Activated CD4-positive, alpha-beta T cell treated with anti-CD3 and anti-CD28 coated beads for 48 hours (primary cell): ENCODE measurements at regions not wholly inside any gene's neighbourhood (a gene's known extent, or its start where the extent isn't known, plus 50 kb on each side); places are given as distances from the start of the nearest gene placed in this dataset.
"Not testable (repeated sequence)": the region's sequence is repeated elsewhere in the genome, so short reads cannot be mapped to it uniquely, and the experiment has no call there.

Experiments
- DNase-seq: peaks from one replicate; pipeline ENCODE4 v3.0.0-alpha.2; 2020

DNA sequence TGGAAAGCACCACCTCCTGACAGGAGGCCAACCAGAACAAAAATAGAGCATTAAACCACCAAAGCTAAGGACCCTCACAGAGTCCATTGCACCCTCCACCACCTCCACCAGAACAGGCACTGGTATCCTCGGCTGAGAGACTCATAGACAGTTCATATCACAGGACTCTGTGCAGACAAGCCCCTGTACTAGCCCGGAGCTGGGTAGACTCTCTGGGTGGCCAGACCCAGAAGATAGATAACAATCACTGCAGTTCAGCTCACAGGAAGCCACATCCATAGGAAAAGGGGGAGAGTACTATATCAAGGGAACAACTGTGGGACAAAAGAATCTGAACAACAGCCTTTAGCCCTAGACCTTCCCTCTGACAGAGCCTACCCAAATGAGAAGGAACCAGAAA is 67.4 kb upstream of the SSTR4 start:
- not testable (repeated sequence) for DNase-seq

DNA sequence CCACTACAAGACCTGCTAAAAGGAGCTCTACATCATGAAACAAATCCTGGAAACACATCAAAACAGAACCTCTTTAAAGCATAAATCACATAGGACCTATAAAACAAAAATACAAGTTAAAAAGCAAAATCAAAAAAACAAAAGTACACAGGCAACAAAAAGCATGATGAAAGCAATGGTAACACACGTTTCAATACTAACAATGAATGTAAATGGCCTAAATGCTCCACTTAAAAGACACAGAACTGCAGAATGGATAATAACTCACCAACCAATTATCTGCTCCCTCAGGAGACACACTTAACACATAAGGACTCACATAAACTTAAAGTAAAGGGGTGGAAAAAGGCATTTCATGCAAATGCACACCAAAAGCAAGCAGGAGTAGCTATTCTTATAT is 66.1 kb upstream of the SSTR4 start:
- not testable (repeated sequence) for DNase-seq

GRCh38 chr20:22971077-22971476 is 64.0 kb upstream of the SSTR4 start:
- not testable (repeated sequence) for DNase-seq

- DNase-seq: no peak
Measured at GRCh38 chr20:22974354-22974753, 60.8 kb upstream of the SSTR4 start.

GRCh38 chr20:22977047-22977785 is 57.9 kb upstream of the SSTR4 start:
- DNase-seq: no peak

DNA sequence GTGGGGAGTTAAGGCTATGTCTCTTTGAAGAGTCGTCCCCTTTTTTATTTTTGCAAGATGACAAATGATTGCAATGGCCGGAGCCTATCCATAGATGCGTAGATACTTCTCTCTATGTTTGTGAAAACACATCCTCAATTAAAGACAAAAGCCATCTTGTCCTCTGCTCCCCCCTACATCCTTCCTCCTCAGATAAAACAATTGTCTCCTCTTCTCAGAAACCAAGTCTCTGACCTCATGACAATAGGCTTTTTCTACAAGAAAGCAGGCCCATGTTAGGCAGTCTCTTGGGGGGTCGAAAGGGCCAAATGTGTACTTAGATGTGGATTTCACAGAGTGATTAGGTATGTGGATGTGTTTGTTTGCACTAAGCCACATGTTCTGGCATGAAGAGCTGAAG is 51.1 kb upstream of the SSTR4 start:
- DNase-seq: no peak

- no peak for DNase-seq
Measured at GRCh38 chr20:22984606-22985005, 50.5 kb upstream of the SSTR4 start.

DNA sequence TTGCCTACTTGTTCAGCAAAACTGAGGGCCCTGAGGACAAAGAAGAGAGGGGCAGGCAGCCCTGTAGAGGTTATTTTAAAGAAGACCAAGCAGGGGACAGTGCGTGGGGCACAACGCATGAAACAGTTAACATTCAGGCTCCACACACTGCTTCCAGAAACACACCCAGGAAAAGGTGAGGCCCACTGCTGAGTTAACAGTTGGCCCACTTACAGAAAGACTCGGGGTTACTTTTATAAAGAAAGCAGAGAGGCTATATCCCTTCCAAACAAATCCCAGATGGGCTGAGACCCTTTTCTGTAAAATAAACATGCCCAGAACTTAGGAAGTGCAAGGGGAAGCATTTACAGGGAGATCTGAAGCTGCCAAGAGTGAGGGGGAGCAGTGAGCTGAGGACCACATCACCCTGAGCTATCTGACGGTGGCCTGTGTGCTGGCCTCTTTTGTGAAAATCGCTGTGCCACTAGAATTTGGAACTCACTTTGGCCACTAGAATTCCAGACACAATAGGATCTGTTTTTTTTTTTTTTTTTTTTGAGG is 49.8 kb upstream of the SSTR4 start:
- no peak for DNase-seq
